ENCODE measurements at regions not wholly inside any gene's neighbourhood (a gene's known extent, or its start where the extent isn't known, plus 50 kb on each side); places are given as distances from the start of the nearest gene placed in this dataset.
"Not testable (repeated sequence)": the region's sequence is repeated elsewhere in the genome, so short reads cannot be mapped to it uniquely, and the experiment has no call there.

GRCh38 chr1:2950926-2951305, 70.4 kb upstream of the ACTRT2 start:
- no peak for DNase-seq (ENCODE audit: low spot score)

DNA sequence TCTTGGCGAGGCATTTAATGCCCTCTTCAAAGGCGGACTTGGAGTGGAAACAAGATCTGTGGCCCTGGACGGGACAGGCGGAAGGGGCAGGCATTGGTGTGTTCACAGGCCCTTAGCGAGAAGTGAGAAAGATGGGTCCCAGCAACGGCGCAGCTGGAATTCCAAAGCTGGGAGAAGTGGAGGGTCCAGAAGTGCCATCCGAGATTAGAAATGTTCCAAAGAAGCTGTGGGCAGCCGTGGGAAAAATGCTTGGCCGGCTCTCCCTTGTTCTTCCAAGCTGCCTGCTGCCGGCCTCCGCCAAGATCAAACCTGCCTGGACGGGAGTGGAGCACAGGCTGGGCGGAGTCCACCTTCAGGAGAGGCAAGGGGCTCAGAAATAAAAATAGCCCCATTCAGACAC, 69.4 kb upstream of the ACTRT2 start:
- DNase-seq (ENCODE audit: low spot score): no peak

DNA sequence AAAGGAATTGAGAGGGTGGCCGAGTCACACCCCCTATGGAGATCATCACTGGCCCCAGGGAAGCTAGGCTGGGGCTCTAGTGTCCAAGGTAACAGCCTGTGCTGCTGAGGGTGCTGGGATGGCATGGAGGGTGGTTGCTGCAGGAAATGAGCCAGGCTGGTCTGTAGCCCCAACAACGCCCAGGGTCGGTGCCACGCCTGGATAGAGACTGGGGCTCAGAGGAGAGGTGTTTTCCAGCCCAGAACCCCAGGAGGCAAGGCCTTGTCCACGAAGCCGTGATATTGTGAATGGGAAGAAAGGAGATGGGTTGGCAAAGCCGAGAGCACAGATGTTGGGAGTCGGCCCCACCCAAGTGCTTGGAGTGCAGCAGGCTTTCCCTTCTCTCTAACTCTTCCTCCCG, 68.9 kb upstream of the ACTRT2 start:
- no peak for DNase-seq (ENCODE audit: low spot score)

DNA sequence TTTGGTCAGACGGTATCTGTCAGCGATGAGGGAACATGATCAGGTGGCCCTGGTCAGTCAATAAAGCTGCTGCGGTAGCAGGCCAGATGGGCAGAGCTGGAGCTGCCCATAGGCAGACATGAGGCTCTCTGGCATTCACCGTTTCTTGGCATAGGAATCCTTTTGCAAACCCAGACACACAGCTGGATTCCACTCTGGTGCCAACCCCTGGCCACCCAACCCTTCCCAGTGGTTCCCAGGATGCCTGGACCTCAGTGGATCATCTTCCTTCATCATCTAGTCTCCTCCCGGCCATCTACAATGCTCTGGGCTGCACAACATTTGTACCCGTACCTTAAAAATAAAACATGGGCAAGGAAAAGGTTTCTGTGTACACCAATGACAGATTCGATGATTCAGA, 68.3 kb upstream of the ACTRT2 start:
- no peak for DNase-seq (ENCODE audit: low spot score)

DNA sequence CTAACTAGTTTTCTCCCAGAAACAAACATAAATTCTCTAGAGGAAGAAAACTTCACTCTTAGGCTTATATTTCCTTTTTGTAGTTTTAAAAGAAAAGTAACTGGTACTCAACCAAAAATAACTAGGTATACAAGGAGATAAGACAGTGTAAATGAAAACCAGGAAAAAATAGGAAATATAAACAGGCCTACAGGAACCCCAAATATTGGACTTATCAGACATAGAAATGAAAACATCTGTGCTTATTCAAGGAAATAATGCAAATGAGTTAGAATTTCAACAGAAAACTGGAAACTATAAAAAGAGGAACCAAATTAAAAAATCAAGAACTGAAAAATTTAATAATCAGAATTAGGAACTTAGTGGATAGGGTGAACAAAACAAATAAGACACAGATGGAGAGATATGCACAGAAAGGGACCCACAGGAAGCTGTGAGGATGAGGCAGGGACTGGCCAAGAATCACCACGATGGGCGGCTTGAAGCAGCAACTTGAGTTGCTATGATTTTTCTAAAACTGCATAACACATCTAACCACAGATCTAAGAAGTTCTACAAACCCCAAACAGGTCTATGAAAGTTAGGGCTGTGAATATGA, 67.5 kb upstream of the ACTRT2 start:
- DNase-seq (ENCODE audit: low spot score): no peak

GRCh38 chr1:2955652-2956051, 65.6 kb upstream of the ACTRT2 start:
- no peak for DNase-seq (ENCODE audit: low spot score)

GRCh38 chr1:2956576-2956975, 64.7 kb upstream of the ACTRT2 start:
- no peak for DNase-seq (ENCODE audit: low spot score)

DNA sequence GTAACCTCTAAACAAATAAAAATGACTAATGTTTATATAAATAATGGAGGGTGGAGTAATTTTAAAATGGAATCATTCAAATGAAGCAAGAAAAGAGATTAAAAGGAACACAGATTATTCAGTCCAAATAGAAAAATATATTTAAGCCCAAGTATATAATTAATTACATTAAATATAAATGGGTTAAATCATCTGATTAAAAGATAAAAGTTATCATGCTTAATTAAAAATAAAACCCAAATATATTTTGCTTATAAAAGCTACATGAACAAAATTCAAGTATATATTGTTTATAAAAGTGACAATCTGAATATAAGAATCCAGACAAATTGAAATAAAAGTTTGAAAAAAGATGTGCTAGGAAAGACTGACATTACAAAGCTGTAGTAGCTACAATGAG, 63.9 kb upstream of the ACTRT2 start:
- DNase-seq (ENCODE audit: low spot score): no peak

- not testable (repeated sequence) for DNase-seq (ENCODE audit: low spot score)
Measured at GRCh38 chr1:2959881-2960280, 61.4 kb upstream of the ACTRT2 start.

- no peak for DNase-seq (ENCODE audit: low spot score)
Measured at GRCh38 chr1:2961081-2961480, 60.2 kb upstream of the ACTRT2 start.

GRCh38 chr1:2961661-2962060, 59.6 kb upstream of the ACTRT2 start:
- no peak for DNase-seq (ENCODE audit: low spot score)

- DNase-seq (ENCODE audit: low spot score): no peak
Measured at GRCh38 chr1:2962061-2962460, 59.2 kb upstream of the ACTRT2 start.

- DNase-seq (ENCODE audit: low spot score): no peak
Measured at GRCh38 chr1:2962541-2962940, 58.7 kb upstream of the ACTRT2 start.

DNA sequence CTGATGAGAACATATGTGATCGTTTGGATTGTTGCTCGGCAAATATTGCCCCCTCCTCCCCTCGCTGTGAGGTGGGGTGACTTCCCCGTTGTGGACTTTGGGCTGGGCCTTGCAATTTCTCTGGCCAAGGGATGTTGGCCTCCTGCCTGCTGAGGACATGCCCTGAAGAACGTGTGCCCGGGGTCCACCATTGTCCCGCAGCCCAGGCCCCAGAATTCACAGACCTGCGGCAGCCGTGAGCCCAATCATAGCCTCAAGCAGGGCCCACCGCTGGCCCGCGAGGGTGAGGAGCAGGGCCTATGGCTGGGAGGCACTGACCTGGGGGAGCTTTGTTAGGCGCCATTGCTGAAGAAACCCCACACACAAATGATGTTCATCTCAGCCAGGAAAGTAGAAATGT, 58.3 kb upstream of the ACTRT2 start:
- DNase-seq (ENCODE audit: low spot score): no peak

- no peak for DNase-seq (ENCODE audit: low spot score)
Measured at GRCh38 chr1:2965676-2966075, 55.6 kb upstream of the ACTRT2 start.

GRCh38 chr1:2966449-2967328, 54.6 kb upstream of the ACTRT2 start:
- no peak for DNase-seq (ENCODE audit: low spot score)

DNA sequence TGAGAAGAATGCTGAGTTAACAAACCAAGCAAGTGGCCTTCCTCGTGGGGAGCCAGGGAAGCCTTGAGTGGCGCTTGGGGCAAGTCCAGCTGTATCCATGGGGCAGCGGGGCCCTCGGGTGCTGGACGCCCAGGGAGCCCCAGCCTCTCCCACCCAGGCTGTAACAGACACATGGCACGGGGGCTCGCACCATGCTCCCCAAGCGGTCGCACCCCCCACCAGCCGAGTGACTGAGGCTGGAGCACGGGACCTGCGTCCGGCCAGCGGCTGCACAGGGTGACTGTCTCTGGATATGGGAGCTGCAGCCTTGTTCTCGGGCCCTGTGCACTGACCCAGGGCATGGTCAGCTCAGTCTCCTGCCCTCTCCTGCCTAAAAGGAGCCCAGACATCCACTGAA, 53.9 kb upstream of the ACTRT2 start:
- DNase-seq (ENCODE audit: low spot score): no peak

DNA sequence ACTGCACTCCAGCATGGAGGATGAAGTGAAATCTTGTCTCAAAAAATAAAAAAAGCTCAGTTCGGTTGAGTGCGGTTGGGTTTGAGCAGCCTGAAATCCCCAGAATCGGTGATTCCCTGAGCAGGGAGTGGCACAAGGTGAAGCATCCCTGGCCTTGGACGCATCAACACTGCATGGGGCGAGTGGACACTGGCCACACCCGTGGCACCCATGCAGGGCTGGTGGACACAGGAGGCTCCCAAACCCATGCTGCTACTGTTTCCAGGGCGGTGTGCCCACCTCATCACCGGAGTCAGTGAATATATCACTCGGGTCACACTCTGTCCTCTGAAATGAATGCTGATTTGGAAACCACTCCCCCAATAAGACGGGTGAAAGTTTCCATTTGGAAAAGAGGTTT, 53.4 kb upstream of the ACTRT2 start:
- DNase-seq (ENCODE audit: low spot score): no peak

GRCh38 chr1:2968471-2968881, 52.8 kb upstream of the ACTRT2 start:
- no peak for DNase-seq (ENCODE audit: low spot score)

DNA sequence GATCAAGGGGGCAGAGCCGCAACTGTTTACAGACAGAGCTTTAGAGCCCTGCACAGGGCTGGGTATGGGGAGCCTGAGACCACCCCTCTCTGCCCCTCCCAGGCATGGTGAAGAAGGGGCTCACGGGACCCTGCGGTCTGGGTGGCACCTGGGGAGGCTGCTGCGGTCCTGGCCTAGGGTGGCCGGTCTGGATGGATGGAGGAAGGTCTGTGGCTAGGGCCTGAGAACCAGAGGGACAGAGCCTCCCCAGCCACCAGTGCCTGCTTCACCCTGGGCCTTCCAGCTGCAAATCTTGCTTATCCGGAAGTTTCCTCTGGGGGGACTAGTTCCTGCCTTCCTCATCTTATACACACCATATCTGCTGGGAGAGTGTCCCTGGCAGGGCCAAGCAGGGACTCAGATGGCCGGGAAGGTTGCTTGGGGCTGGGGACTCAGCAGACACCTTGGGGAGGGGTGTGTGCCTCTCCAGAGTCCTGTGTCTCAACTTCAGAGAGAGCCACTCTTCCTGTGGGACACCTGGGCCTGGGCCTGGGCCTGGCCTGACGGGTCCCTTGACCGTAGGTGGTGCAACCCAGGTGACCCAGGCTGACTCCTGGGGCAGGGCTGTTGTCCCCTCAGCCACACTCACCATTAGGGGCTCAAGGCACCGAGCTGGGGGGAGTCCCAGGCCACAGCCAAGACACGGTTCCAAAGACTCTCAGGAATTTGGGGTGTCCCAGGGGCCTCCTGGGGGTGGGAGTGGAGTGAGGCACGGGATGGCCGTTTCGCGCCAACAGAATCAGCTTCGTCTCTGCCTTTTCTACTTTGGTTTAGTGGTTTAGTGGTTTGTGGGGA, 52.0 kb upstream of the ACTRT2 start:
- DNase-seq (ENCODE audit: low spot score): no peak

DNA sequence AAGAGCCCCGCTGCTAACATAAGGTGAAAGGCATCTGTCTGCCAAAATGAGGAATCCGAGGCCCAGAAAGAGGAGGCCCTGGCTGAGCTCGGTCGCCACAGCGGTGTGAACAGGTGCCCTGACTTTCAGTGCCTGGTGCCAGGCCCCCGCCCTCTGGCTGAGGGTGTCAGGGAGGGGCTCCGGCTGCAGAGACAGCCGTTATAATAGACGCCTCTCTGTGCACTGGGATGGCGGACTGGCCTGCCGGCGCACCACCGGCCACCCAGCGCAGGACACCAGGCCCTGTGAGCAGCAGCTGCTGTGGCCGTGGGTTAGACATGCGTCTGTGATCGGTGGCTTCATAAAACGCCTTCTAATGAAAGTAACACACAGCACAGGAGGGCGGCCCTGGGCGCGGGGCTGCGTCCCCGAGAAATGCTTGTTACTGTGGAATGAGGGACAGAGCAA, 51.4 kb upstream of the ACTRT2 start:
- no peak for DNase-seq (ENCODE audit: low spot score)

GRCh38 chr1:2970311-2971071, 50.8 kb upstream of the ACTRT2 start:
- DNase-seq (ENCODE audit: low spot score): no peak
